Fibroblast of villous mesenchyme (primary cell): ENCODE measurements at regions not wholly inside any gene's neighbourhood (a gene's known extent, or its start where the extent isn't known, plus 50 kb on each side); places are given as distances from the start of the nearest gene placed in this dataset.

Experiments
- DNase-seq: peaks from one replicate; pipeline ENCODE4 v3.0.0-alpha.2; 2010; ENCODE audit warnings: low read depth
- H3K4me3 ChIP-seq: 2 replicates; pipeline ENCODE4 v1.5.1; 2011; ENCODE audit warnings: low read depth, mild to moderate bottlenecking, low read length
- CTCF ChIP-seq: IDR thresholded peaks from 2 replicates; pipeline ENCODE4 v1.5.1; 2012; ENCODE audit warnings: low read depth, mild to moderate bottlenecking, low read length; ENCODE audit not compliant: insufficient read depth

GRCh38 chr12:63325757-63326156 lies 174.8 kb upstream of the AVPR1A start:
- no peak overlapping the region for H3K4me3 ChIP-seq
- no peak for DNase-seq
- TF ChIP-seq CTCF = no peak

- TF ChIP-seq CTCF = no peak
- no peak overlapping the region for H3K4me3 ChIP-seq
- DNase-seq = no peak
Measured at GRCh38 chr12:63323942-63324341, 172.9 kb upstream of the AVPR1A start.

- H3K4me3 ChIP-seq = no peak overlapping the region
- TF ChIP-seq CTCF = no peak
- DNase-seq = no peak
Measured at GRCh38 chr12:63321373-63321772, 170.4 kb upstream of the AVPR1A start.

- no peak for TF ChIP-seq CTCF
- DNase-seq = no peak
- H3K4me3 ChIP-seq = no peak overlapping the region
Measured at GRCh38 chr12:63319936-63320633, 169.1 kb upstream of the AVPR1A start.

- no peak for DNase-seq
- H3K4me3 ChIP-seq = no peak overlapping the region
- TF ChIP-seq CTCF = no peak
Measured at GRCh38 chr12:63319386-63319785, 168.4 kb upstream of the AVPR1A start.

- DNase-seq = no peak
- TF ChIP-seq CTCF = no peak
- H3K4me3 ChIP-seq = no peak overlapping the region
Measured at GRCh38 chr12:63318933-63319332, 167.9 kb upstream of the AVPR1A start.

- no peak for DNase-seq
- H3K4me3 ChIP-seq = no peak overlapping the region
- no peak for TF ChIP-seq CTCF
Measured at GRCh38 chr12:63318313-63318712, 167.3 kb upstream of the AVPR1A start.
